Dedifferentiated amniotic fluid mesenchymal stem cell (primary cell): ENCODE measurements at regions not wholly inside any gene's neighbourhood (a gene's known extent, or its start where the extent isn't known, plus 50 kb on each side); places are given as distances from the start of the nearest gene placed in this dataset.
A peak's percentile ranks its signal among the peaks of the same experiment; 100 is the strongest.

Source experiments
- DNase-seq: peaks from one replicate; pipeline ENCODE4 v3.0.0-alpha.2; 2016; ENCODE audit errors: extremely low spot score

DNA sequence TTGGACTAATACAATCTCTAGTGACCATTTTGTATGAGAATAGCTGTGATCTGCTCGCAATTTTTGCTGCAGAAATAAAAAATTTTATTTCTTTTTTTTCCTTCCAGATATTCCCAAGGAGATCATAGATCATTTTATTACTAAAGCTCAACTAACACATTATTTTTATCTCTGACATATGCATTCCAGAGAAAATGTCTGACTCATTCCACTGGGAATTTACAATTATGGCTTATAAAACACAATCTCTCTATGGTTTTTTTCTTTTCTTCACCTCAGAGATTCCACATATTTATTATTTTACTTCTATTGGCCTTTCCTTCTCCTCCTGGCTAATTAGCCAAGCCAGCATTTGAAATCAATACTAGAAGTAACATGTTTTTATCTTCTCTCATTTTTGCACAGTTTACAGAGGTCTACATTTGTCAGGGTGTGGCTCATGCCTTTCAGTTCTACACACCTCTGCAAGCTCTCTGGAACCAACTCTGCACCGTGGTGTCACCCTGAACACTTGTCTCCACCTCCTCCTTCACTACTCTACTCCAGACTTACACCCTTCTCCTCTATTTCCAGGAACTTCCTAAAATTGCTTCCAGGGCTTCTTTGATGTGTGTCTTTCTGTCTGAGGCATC, 59.8 kb upstream of the GPM6A start:
- DNase-seq, result no peak

DNA sequence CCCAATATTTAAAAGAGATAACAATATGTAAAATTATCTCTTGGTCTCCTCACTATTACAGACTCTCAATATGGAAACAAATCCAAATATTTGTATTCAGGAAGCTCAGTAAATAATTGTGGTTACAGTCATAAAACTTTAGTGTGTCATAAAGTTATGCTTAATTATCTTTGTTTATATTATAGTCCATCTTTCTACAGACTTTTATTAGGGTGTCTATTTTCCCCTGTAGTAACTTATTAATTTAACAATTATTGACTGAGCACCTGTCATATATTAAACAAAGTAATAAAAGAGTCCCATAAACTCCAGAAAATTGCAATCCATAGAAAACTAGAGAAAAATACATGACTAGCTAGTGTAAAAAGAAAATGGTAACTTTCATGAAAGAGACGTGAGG, 61.6 kb upstream of the GPM6A start:
- DNase-seq, result no peak

DNA sequence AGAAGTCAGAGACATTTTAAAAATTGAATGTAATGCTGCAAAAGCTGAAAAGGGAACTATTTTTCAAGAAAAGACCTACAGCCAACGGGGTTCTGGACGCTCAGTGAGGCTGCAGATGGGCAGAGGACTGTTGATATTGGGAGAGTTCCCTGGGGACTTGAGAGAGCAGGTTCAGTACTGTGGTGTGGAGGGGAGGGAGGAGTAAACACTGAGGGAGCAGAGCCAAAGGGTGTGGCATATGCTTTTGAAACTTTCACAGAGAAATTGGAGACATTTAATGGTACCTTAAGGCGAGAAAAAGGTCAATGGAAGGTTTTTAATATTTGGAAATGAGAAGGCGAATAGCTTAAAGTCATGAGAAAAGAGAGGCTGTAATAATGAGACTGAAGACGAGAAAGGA, 62.2 kb upstream of the GPM6A start:
- no peak for DNase-seq

DNA sequence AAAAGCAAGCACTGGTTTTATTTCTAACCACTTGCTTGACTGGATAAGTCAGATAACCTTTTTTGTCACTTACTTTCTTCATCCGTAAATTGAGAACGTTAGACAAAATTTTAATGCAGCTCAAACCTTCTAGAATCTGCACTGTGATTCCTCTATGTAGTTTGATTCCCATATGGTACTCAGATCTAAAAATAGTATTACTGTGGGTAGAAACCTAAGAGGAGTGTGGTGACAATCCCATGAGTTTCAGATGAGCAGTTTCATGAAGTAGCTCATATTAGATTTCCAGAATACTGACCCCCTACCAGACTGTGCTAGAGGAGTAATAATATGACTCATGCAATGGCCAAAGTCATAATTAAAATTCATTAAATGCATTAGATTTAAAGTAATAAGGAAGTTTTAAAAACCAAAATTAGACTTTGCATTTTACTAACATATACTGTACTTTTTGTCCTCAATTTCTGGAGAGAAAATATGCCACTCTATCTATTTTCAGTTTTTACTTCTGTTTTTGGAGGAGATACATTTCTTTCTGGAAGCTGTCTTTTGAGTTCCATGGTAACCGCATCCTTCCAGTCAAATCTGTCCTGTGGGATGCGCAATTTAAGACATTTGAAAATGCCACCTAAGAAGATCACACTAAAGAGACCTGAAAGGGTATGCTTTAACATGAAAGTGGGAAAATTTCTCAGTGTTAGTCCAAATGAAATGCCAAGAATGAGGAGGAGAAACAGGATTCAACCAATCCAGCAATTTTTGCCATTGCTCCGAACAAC, 64.1 kb upstream of the GPM6A start:
- DNase-seq, result no peak

DNA sequence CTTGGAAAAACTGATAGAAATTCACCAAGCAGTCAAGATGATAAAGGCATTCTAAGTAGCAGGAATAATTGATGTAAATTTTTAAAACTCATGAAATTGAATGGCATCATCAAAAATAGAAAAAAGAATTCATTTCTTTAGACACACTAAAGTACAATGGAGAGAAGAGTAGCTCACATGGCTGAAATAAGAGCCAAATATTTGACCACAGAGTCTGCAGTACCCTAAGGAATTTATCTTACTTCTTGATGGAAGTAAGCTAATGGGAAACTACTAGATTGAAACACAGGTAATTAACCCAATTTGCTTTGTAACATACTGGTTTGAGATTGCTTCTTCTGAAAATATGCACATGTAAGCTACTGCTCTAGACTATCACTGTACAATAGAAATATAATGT, 70.8 kb upstream of the GPM6A start:
- DNase-seq, result no peak

DNA sequence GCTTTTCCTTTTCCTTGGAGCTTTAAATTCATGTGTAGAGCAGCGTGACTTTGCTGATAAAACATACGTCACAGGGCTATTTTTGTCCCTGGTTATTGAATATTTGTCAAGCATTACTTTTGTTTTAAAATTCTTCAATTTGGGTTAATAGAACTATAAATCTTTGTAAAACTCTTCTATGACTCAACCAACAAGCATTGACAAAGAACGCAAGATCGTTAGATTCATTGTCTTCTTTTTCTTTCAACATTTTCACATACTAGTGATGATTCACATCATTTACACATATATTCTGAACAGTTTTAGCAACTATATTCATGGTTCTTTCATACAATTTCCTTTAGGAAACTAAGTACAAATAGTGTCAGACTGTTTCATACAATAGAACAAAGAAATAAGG, 72.0 kb upstream of the GPM6A start:
- DNase-seq, result no peak

DNA sequence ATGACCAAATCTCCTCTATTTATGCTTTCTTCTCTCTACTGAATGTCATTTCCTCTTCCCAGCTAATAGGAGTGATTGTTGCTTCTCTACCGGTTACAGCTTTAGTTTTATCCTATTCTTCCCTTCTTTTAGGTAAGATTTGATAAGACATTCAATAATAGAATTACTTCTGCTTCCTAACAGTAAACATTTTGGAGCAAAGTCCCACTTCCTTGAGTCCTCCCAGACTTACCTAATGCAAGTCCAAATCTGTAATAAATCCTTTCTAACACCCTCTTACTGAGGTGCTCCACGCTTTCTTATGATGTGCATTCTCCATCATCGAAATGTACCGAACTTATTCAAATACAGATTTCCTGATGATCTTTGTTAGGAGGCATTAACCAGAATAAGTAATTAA, 79.2 kb upstream of the GPM6A start:
- no peak for DNase-seq

DNA sequence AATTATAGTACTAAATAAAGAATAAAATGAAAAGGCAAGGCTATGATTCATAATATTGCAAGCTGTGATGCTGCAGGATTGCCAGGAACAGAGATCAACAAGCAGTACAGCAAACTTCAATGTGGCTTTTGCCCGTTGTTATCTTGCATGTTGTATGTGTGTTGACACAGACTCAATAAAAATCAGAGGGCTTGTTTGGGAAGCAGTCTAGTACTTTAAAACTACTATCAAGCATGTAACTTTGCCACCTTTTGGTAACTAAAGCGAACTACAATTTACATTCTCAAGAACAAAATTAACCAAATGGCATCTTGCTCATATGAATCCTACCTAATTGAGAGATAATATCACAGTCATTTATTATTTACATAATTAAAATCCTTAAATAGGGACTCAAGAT, 79.8 kb upstream of the GPM6A start:
- DNase-seq, result peak; percentile 20

DNA sequence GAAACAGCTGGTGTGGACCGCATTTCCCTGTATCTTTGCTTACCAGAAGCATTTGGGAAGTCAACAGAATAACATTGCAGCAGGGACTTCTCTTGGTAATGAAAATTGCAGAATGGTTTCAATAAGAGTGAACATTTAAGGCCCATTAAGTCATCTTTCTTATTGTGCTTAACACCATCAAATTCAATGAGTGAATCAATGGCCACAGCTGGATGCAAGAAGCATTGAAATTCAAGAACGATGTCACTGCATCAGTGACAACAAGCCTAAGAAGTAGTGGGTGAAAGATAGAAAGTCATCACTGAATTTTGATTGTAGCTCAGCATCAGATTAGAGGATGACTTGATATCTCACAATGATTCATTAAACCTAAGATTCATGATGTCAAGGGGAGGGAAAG, 93.9 kb upstream of the GPM6A start:
- no peak for DNase-seq

DNA sequence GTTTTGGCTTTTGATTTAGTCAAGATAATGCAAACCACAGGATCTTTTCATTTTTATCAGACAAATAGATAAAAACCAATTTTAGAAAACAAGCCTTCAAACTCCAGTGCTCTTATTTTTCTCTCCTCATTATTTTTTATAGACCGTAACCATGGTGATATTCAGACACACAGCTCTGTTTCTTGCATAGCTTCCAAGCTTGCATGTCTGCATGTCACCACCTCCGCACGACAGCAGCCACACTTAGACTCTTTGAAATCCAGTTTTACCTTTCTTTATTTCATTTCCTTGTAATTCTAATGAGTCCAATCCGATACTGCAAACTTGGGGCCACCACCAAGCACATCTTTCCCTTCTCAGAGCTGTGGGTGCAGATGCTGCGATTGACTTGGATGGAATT, 94.3 kb upstream of the GPM6A start:
- no peak for DNase-seq

DNA sequence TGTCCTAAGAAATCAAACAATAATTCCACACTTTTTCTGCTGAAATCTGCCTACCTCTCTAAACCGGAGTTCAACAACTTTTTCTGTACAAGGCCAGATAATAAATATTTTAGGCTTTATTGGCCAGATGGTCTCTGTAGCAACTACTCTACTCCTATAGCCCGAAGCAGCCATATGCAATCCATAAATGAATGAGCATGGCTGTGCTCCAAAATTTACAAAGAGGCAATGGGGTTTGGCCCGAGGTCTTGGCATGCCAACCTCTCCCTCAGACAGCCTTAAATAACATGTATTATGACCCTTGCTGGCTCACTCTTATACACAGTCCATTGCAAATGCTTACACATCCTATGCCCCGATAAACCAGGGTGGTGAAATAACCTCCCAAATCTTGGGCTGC, 98.6 kb upstream of the GPM6A start:
- DNase-seq, result no peak

DNA sequence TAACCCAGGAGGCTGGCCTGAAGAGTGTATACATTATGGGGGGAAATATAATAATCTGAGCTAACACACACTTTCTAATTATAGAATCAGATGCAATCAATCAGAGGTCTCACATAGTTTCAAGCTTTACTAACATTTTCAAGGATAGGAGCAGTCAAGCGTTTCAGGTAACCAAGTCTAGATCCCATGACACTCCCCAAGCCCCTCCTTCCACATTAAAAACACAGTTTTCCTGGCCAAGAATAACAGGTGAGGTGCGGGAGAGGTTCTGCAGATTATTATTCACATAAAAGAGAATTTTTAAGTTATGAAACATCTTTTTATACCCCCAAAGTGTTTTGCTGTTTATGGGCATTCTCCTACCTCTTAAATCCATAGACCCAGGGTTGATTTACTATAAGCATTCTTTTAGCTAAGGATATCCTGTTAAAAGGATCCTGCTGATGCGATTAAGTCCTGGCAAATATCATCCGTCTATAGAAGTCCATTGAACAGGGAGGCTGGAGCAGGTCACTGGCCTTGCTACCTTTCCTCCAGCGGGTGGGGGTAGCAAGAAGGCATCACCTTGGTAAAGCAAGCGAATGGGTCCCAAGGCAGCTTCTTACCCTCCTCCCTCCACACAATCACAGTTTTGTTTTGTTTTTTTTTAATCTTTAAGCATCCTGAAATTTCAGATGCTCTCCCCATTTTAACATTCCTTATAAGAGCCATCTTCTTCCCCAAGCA, 104.7 kb upstream of the GPM6A start:
- DNase-seq, result no peak

DNA sequence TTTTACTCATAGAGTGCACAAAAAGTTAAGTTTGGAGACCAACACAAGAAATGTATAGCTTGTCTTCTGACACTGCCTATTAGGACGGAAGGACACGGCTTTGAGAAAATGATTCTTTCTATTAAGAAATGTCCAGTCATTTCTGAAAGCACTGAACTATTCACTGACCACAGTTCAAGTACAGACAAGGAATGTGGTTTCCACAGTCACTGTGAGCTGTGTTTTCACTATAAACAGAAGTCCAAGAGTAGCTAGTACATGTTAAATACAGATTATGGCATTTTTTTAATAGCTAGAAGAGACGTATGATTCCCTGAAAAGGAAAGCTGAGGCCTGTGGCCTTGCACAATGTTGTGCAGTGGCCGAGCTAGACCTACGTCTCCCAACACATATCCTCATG, 115.1 kb upstream of the GPM6A start:
- no peak for DNase-seq

DNA sequence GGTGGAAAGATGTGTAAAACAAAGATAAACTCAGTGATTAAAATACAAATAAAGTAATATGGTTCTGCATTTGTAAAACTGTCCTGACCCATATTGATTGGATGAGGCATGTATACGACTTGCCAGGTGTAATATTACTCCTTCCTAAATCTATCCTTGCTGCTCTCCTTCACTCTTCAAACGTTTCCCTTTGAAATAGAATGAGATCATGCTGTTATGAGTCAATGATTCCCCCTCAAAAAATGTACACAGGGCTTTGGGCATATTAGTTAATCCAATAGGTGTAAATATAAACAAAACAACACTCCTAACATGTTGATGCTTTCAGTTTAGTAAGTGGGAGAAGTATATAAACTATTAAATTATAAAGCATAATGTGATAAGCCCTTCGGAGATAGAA, 117.4 kb upstream of the GPM6A start:
- no peak for DNase-seq

DNA sequence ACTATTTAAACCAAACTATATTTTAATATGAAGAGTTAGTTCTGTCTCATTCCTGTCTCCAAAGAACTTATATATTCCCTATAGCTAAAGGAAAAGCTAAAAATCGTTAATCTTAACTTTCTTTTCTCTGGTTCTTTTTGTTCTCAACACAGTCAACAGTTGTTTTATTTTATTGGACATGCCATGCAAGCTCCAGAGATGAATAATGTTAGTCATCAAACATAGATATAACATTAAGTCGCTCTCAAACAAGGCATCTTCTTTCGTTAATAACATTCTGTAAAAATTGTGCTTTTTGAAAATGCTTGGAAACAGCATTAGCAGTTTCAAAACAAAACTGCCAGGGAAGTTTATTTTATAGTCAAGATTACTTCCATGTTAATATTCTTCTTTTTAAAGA, 117.9 kb upstream of the GPM6A start:
- DNase-seq, result no peak

DNA sequence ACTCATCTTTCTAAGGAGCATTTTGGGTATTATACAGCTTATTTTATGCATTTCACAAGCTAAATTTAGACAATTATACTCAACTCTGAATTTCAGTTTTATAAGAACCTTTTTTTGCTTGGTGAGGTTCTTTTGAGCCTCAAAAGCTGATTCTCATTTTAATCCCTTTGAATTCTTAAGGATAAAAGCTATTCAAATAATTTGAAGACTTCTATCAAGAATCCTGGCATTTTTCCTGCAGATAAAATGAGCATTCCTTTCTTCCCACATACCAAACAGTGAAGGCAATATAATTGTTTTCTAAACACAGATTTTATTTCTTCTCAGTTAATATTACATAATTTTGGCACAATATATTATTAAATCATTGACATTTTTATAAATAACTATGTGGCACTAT, 118.4 kb upstream of the GPM6A start:
- no peak for DNase-seq

DNA sequence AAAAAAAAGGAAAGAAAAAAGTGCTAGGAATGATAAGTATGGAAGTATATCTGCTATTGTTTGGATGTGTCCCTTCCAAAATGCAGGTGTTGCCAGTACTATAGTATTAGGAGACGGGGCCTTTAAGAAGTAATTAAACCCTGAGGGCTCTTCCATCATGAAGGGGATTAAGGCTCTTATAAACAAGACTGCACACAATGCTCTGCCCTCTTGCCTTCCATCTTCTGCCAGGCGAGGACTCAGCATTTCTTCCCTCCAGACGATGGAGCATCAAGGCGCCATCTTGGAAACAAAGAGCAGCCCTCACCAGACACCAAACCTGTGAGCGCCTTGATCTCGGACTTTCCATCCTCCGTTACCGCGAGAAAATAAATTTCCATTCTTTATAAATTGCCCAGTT, 120.1 kb upstream of the GPM6A start:
- no peak for DNase-seq

DNA sequence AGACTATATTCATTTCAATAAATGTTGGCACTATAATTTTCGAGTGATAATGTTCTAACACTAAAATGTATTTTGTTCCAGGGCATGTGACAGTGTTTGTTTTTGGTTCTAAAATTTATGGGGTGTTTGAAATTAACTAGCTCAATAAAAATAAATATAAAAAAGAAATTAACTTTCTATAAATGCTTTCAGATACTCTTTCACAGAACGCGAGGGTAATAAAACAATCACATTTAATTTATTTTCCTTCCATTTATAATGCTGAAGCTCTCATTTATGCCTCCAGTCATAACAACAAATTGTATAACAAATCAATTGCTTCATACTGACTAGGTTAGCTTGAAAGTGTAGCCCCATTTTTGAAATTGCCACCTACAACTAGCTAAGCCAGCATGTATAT, 122.4 kb upstream of the GPM6A start:
- no peak for DNase-seq

DNA sequence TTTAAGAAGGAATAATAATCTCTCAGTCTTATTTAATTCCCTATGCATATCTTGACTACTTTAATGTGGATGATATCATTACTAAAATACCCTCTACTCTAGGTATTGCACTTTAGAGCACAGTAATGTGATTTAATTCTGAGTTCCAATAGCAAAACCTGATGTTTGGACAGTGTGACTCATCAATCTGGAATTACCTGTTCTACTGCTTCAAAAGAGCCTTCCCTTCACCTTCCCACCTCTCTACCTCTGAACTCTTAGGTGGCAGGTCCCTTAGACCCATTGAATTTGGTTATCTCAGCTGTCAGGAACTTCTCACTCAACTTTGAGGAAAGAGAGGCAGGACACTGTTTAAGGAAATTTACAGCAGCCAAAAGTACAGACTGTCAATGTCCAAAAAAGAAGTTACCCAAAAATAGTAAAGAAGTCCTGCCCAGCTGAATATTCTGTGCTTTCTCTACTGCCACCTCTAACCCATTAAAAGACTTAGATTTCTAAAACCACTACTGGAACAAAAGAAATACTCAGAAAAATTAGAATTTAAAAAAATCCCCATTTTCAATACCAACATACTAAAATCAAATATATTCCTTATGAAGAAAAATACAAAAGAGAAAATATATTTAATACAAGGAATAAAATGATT, 123.1 kb upstream of the GPM6A start:
- DNase-seq, result no peak

DNA sequence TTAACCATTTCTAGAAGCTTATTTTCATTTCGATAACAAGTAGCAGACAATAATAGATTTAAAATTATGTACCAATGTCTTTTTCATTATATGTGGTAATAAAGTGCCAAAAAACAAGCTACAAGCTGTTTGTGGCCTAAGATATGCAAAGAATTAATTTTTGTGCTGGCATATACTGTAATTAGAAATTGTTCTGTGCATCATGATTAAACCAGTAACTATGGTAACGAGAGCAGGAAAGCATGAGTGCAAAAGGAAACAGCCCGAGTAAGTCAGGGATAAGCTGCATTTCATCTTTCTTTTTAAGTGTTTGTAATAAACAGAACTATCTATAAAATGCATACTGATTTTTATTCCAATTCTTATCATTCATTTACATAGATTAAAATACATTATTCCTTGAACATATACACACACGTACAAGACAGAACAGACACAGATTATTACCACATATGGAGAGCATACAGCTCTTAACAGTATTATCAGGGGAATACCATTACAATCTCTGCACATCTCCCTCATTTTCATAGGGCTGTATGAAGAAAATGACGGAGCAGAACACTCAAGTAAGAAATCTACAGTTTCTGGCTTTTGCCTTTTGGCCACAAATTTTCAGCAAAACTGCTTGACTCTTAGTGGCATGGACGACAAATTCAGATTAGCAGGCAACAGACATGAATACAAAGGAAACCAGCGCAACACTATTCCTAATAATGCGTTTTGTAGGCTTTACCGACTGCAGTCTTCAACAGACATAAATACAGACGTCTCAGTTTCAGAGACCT, 121.3 kb upstream of the WDR17 start:
- DNase-seq, result no peak

DNA sequence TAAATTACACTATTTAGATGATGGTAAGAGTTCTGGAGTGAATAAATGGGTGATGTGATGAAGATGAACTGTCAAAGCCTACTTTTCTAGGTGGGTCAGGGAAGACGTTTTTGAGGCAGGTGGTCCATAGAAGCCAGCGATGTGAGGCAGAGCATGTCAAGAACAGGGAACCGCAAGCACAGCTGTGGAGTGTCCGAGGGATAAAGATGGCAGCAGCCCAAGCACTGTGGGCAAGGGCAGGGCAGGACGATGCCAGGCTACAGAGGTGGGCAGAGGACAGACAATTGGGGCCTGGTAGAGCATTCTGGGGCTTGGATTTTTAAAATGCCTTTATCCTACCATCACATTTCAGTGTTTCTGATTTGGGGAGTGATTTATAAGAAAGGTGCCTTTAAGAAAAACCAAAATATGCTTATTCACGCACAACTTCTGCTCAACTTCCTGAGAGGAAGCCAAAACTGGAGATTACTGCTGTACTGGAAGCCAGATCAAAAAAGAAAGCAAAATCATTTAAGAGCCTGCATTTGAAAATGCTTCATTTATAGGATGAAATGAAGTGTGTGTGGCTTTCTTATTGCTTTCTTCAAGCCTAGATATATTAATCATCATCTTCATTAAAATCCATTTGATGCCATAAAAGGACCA, 119.0 kb upstream of the WDR17 start:
- DNase-seq, result no peak
